ENCODE measurements at regions not wholly inside any gene's neighbourhood (a gene's known extent, or its start where the extent isn't known, plus 50 kb on each side); places are given as distances from the start of the nearest gene placed in this dataset.
"Not testable (repeated sequence)": the region's sequence is repeated elsewhere in the genome, so short reads cannot be mapped to it uniquely, and the experiment has no call there.

DNA sequence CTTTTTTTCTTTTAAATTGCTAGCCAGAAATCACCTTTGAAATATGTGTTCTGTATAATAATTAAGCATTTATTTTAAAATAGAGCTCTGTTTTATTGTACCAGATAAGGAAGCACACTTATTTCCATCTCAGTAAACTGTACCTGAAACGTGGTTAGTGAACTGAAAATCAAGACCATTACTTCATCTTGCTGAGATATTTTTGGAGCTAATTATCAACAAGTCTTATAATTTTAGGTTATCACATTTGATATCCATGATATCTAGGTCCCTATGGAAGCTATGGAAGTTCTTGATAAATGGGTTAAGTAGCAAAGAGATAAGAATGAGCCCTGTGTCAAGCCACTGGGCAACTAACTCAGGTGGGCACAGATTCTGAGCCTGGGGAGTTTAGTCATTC is 187.2 kb downstream of the NFKBIZ start:
- DNase-seq: no peak

DNA sequence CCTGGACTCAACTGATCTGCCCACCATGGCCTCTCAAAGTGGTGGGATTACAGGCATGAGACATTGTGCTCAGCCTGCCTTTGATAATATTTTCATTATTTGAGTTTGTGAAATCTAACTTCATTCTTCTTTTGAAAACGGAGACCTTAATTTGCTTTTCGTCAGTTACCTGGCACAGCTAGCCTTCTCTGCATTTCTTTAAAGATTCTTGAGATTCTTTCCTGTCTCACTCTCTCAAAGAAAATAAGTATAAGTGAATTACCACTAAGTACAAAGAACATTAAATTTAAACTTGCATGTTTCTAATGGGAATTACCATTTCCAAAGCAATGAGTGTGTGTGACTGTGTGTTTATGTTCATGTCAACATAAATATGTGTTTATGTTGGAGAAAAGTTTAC is 187.9 kb downstream of the NFKBIZ start:
- DNase-seq: no peak

DNA sequence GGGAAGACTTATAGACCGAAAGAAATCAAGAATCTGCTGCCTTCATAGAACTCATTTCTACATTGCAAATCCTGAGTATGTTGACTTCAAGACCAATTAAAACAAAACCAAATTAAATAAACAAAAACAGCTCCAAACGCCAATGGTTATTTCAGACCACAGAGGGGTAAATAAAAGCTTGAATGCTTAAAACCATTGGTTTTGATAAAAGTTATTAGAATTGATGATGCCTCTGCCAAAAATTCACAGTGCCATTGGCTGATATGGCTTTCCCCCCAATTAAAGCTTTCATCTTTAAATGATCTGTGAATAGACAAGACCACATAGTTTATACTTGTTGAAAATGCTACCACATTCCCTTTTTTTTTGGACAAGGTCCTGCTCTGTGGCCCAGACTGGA is 188.5 kb downstream of the NFKBIZ start:
- no peak for DNase-seq

DNA sequence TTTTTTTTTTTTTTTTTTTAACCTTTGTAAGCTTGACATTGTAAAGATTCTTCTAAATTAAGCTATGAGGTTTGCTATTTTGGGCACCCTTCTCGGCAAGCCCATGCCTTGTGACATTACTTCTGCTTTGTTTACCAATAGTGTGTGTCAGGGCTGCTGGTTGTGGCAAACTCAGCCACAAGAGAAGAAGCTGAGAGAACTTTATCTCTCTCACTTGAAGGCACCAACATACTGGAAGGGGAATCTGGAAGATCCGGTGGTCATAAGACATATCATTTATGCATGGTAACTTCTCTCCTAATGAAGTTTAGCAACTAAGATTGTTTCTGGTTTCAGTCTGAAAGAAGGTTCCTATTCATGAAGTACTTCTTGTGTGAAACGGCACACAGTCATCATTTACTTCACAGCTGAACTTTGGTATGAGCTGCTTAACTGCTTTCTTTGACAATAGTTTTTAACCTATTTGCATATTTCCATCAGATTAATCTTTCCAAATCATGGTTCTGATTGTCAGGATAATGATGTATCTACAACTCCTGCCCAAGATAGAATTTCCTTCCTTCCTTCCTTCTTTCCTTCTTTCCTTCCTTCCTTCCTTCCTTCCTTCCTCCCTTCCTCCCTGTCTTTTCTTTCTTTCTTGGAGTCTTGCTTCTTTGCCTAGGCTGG is 189.3 kb downstream of the NFKBIZ start:
- no peak for DNase-seq

DNA sequence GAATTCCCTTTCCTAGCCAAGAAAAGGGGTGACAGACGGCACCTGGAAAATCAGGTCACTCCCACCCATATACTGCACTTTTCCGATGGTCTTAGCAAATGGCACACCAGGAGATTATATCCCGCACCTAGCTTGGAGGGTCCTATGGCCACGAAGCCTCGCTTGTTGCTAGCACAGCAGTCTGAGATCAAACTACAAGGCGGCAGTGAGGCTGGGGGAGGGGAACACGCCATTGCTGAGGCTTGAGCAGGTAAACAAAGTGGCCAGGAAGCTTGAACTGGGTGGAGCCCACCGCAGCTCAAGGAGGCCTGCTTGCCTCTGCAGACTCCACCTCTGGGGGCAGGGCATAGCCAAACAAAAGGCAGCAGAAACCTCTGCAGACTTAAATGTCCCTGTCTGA is 190.8 kb downstream of the NFKBIZ start:
- DNase-seq: not testable (repeated sequence)

DNA sequence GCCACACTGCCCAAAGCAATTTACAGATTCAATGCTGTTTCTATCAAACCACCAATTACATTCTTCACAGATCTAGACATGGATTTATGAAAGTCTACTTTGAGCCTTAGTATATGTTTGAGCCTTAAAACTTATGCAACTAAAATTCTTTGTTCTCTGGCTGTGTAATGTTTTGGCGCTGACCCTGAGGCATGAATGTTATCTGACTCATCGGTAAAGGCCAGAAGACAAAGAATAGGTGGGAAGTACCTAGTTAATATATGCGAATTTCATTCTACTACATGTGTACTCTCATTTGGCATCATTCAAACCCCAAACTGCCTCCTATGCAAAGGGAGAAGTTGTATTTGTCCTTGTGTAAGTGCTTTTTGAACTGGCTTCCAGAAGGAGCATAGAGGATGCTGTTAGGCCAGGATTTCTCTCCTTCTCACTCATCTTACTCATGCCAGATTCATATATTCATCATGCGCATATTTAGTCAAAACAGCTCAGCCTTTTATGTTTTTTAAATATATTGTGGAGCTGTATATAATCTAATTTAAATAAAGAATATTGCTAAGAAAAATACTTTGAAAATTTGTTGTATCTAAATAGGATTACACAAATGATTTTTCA is 204.2 kb downstream of the NFKBIZ start:
- DNase-seq: no peak

DNA sequence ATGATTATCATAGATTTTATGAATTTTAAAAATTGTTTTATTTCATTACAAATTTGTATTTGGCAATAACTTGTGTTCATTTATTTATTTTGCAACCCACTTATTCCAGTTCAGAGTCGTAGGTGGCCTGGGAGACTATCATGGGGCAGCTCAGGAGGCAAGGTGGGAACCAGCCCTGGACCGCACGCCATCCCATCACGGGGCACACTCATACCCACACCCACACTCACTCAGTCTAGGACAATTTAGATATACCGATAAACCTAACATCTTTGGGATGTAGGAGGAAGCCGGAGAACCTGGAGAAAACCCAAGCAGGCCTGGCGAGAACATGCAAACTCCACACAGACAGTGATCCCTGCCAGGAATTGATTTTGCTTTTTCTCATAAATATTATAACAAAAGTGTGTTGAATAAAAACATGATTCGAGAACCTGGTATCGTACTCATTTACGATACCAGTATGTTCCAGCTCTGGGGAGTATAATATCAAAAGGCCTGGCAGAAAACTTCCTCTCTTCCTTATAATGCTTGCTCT is 205.3 kb downstream of the NFKBIZ start:
- no peak for DNase-seq

DNA sequence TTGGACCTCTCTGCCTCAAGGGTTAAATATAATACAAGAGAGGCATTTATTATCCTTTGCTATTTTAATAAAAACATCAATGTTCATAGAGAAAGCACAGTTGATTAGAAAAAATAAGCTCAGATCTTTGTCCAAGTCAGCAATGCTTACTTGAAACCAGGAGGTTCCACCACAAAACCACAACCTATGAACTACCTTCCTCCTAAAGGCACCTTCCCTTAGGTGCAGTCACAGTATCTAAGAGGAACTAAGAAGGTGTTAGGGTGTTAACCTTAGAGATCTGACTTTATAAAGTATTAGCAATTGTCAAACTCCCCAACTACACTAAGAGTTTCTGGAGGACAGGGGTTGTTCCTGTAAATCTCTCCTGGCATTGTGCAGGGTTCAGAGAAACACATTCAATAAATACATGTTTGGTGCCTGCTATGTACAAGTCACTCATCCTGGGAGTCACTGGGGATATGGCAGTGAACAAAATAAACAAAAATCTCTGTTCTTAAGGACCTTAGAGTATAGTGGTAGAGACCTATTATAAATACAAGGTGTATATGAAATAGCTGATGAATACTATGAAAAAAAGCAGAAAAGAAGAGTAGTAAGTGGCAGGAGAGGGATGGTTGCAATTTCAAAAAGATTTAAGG is 208.6 kb downstream of the NFKBIZ start:
- DNase-seq: peak in 2 of 5 experiments; percentile 60 to 93

DNA sequence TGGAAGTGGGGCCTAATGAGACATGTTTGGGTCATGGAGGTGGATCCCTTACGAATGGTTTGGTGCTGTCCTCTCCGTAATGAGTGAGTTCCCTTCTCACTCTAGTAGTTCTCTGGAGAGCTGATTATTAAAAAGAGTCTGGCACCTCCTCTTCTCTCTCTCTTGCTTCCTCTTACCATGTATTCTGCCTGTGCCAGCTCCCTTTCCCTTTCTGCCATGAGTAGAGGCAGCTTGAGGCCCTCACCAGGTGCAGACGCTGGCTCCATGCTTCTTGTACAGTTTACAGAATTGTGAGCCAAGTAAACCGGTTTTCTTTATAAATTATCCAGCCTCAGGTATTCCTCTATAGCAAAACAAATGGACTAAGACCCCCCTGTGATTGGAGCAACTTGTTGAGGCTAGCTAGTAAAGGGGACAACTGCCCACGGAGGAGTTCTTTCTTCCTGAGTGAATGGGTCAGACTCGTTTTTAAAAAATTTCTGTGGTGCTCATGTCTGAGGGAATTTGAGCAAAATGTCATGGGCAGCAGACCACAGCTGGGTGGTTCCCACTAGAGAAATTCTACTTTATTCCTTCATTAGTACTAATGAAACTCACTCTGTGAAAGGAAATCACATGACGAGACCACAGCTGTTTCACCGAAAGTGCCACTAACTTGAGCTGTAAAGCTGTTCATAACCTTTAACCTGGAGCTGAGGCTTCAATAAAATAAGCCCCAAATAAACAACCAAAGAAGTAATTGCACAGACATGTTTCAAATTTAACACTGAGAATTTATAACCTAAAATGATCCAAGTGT is 210.0 kb downstream of the NFKBIZ start:
- DNase-seq: peak in 1 of 5 experiments; percentile 78

DNA sequence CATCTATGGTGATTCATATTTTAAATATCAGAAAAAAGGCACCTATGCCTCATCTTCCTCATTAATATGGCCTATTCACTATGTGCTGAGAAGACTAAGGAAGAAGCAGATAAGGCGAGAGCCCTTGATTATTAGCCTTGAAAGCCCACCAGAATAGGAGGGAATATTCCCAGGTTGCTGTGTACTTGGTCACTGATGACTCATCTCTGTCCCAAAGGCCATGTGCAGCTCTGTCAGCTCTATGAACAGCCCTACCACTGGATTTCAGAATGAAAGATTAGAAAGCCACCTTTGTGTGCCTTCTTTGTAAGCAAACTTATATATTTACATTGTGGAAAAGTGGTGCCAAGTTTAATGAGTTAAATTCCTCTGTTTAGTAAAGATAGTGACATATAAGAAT is 211.5 kb downstream of the NFKBIZ start:
- peak in 1 of 5 experiments; percentile 41 for DNase-seq

DNA sequence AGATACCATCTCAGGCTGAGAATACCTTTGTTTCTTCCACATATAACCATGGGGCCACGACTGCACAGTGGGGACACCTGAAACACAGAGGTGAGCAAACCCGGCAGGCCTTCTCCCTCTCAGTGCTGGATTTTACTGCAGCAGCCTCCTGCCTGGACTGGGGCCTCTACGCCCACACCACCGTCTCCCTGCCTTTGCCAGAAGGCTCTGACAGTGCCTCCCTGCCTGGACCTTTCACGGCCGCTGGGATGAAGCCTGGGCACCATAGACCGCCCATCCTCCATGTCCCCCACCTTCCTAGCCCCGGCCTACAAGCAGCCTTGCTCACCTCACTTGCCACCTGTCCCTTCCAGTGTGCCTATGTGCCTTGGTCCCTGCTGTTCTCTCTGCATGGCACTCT is 214.3 kb downstream of the NFKBIZ start:
- DNase-seq: no peak

DNA sequence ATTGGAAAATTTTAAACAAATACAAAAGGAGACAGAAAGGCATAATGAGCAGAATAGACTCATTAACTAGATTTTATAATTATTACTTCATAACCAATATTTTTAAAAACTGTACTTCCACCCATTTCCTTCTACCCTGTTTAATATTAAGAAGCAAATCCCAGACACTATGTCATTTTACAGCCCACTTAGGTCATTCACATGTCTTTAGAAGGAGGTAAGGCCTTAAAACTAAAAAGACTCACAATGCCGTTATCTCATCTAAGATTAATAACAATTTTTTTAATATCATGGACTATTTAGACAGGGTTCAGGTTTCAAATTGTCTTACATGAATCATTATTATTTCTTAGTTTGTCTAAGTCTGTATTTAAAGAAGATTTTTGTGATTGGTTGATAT is 217.2 kb downstream of the NFKBIZ start:
- no peak for DNase-seq

DNA sequence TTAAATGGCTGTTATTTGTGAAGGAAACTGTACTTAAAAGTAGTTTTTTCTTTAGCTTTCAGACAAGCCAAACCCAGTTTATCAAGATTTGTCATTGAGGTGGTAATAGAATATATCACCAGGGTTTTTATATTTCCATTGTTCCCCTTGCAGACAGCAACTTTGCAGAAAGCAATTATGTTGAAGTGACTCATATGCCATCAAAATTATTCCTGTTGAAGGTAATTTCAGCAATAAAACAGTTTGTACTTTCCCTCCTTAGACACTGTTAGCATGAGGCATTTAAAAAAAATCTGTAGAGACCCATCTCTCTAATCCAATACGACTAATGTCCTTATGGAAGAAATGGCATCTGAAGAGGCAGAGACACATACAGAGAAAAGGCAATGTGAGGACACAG is 219.0 kb downstream of the NFKBIZ start:
- DNase-seq: no peak

DNA sequence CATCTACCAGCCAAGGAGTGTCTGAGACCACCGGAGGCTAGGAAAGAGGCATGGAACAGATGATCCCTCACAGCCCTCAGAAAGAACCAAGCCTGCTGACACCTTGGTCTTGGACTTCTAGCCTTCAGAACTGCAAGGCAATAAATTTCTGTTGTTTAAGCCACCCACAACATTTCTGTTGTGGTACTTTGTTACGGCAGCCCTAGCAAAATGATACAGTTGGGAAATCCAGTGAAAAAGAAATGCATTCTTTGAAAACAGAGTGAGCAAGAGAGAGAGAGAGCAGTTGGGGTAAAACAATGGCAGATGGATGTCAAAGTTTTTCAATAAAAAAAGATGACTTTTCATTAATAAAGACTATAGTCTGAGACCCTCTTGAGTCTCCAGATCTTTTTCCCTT is 219.4 kb downstream of the NFKBIZ start:
- no peak for DNase-seq

DNA sequence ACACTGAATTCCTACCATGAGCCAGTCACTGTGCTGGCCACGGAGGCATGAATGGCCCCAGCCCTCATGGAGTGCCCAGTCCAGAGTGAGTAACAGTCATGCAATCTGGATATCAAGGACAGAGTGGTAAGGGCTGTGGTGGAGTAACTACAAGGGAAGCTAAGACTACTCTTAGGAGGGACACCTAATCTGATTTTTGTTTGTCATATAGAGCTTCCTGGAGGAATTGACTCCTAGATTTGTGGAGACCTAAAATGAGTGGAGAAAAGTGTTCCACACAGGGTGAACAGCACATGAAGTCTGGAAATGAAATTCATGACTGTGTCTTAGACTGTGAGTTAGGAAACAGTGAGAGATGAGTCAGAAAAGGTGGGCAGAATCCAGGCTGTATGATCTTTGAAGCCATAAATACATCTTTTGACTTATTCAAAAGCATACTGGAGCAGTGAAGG is 219.9 kb downstream of the NFKBIZ start:
- no peak for DNase-seq

DNA sequence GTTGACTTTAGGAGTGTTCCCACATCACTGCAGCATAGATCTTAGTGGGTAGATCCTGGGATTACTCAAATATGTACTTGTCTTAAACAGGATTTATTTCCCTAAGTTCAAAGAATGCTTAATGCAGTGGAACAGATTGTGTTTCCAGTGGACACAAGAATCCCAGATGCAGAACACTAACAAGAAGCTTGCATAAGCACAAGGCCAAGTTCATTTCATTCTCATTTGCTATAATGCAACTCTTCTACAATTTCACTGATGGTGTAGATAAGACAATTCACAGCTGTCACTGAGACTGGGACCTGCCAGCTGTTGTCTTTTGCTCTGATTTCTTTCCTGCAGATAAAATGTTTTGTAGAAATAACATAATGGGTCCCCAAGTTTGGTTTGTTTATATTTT is 225.6 kb downstream of the NFKBIZ start:
- peak in 1 of 5 experiments; percentile 46 for DNase-seq

DNA sequence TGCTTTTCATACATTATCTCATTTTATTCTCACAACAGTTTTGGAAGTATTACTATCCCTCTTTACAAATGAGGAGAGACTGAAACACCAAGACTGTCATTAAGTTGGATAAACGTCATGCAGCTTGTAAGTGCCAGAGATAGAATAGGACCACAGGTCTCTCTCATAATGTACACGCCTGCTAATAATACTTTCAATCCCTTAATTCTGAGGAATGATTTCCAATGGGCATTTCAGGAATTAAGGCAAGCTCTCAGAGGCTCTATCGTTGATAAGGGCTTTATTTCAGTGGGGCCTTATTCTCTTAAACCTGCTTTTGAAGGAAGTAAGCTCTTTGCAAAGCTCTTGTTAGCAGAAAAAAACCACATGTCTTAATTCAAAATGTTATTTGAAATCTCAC is 229.1 kb downstream of the NFKBIZ start:
- no peak for DNase-seq

DNA sequence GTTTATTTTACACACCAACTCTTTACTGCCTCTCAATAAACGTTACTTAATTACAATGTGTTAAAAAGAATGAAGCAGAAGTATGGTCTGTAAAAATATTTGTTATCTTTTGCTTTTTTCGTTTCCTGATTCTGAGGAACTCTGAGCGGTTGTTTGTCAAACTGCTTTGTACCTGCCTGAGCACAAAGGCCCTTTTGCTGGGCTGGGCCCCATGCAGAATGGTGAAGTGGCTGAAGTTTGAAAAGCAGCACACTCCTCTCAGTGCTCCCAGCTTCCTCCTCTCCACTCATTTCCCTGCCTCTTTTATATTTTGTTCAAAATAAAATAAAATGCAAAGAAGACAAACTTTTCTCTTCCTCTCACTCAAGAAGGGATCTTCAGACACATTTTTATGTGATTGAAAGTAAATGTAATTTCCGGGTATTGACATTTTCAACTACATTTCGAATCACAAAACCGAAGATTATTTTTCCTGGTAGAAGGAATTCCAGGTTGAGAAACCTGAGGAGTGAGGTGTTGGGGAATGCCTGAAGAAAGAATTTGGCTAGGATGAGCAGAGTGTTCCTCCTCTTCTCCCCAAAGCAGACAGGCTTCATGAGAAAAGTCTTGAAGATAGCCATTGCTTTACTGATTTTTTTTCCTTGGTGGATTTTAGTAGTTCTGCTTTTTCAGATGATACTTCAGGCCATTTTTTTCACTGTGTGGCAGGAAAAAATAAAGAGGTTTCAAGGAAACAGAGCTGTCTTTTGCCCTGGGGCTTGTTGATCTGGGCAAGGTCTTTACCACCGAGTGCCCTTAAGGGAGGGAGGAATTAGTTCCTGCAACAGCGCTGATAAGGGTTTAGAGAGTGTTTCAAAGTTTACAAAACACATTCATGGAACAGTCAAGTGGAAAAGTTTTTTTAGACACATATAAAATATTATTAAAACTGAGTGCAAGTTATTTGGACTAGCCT is 229.8 kb downstream of the NFKBIZ start:
- peak in 1 of 5 experiments; percentile 88 for DNase-seq

DNA sequence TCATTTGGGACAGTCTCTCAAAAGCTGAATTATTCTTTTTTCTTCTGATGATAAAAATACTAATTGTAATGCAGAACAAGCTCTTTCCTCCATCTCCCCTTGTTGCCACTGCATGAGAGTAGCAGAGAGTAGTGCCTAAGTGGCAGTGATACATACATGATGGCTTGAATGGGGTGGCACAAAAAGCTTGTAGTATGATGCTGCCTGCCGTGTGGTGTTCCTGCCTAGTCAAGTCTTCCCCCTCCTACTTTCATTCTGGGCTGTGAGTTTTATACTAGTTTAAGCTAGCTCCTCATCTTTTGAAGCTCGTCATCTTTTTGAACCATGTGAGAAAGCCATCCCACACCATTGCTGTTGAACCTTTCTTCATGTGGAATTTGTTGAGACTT is 230.5 kb downstream of the NFKBIZ start:
- DNase-seq: peak in 1 of 5 experiments; percentile 85

DNA sequence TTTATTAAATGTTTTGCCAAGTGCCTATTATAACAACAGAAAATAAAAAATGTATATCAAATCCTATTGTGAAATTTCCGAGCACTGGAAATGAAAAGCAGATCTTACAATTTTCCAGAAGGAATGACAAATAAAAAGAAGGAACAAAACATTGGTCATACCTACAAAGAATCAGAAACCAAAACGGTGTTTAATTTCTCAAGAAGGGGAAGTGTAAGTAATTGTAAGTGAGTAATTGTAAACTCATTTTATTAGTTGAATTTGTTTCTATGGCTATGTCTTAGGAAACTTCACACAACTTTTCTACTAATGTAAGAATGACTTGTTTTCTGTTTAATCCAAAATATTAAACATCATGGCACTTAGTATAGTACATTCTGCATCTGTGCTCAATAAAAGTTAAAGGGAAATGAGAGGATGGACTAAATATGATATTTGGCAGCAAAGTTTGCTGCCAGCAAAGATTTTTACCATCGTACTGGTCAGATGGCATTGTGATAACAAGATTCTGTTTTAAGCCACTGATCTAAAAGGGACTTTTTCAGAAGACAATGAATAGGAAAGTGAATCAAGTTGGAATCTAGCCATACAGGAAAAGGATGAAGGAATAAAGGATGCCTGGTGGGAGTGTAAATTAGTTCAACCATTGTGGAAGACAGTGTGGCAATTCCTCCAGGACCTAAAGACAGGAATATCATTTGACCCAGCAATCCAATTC is 232.4 kb downstream of the NFKBIZ start:
- peak in 1 of 5 experiments; percentile 37 for DNase-seq

DNA sequence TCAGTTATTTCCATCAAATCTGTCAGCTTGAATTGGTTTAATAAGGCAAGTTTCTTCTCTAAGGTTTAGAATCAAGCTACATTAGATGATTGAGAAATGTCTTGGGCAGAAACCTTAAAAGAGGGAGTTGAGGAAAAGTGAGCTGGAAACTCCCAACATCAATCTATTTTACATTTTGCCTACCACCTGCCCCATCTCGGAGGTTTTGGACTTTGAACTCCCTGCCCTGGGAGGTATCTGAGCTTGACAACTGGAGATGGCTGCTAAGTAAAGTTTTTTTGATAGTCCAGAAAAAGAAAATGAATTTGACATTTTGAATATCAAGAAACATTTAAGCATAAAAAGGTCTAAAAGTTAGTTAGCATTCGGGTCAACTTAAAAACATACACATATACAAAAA is 234.2 kb downstream of the NFKBIZ start:
- no peak for DNase-seq

Measured in T-helper 2 cell (primary cell).